Neural crest cell (in vitro differentiated cells): ENCODE measurements at regions not wholly inside any gene's neighbourhood (a gene's known extent, or its start where the extent isn't known, plus 50 kb on each side); places are given as distances from the start of the nearest gene placed in this dataset.

Source experiments
- DNase-seq: peaks from one replicate; pipeline ENCODE4 v3.0.0; 2021; ENCODE audit warnings: low read depth, mixed read lengths, low spot score
- H3K27ac Mint-ChIP-seq: one replicate; pipeline ENCODE4 v1.8.0; 2021; ENCODE audit warnings: mild to moderate bottlenecking, mixed read lengths; ENCODE audit not compliant: unreplicated experiment
- H3K27me3 Mint-ChIP-seq: 2 replicates; pipeline ENCODE4 v1.8.0; 2021; ENCODE audit warnings: low read depth, mild to moderate bottlenecking, mixed read lengths
- H3K36me3 Mint-ChIP-seq: 2 replicates; pipeline ENCODE4 v1.8.0; 2021; ENCODE audit warnings: low read depth, mild to moderate bottlenecking, mixed read lengths
- H3K4me1 Mint-ChIP-seq: 2 replicates; pipeline ENCODE4 v1.8.0; 2021; ENCODE audit warnings: mixed read lengths
- H3K4me3 Mint-ChIP-seq: one replicate; pipeline ENCODE4 v1.8.0; 2021; ENCODE audit warnings: mild to moderate bottlenecking, mixed read lengths
- H3K9me3 Mint-ChIP-seq: 2 replicates; pipeline ENCODE4 v1.8.0; 2021; ENCODE audit warnings: mixed read lengths
- CTCF ChIP-seq: fragments of 200-600 bp; sonication (generic); conservative IDR thresholded peaks from 2 replicates; pipeline ENCODE4 v1.5.0; 2021; ENCODE audit warnings: antibody characterized with exemption, mild to moderate bottlenecking

- no peaks in the 10 kb centered on the region for H3K36me3 Mint-ChIP-seq
- no peaks in the 10 kb centered on the region for H3K27me3 Mint-ChIP-seq
- DNase-seq = no peak
- no peaks in the 10 kb centered on the region for H3K4me1 Mint-ChIP-seq
- no peak overlapping the region for H3K27ac Mint-ChIP-seq
- no peak for TF ChIP-seq CTCF
- H3K9me3 Mint-ChIP-seq = no peaks in the 10 kb centered on the region
- no peak overlapping the region for H3K4me3 Mint-ChIP-seq
These were observed 491.3 kb upstream of the MEF2C start for GRCh38 chr5:89374144-89374784.

- no peak for TF ChIP-seq CTCF
- Mint-ChIP-seq H3K4me1 (no peaks in the 10 kb centered on the region), H3K4me3 (no peak overlapping the region), H3K27ac (no peak overlapping the region), H3K27me3 (no peaks in the 10 kb centered on the region), H3K9me3 (no peaks in the 10 kb centered on the region), H3K36me3 (no peaks in the 10 kb centered on the region)
- DNase-seq = no peak
These were observed 489.2 kb upstream of the MEF2C start for GRCh38 chr5:89372176-89372575.

GRCh38 chr5:89371646-89372045, 488.7 kb upstream of the MEF2C start:
- no peaks in the 10 kb centered on the region for H3K36me3 Mint-ChIP-seq
- H3K9me3 Mint-ChIP-seq = no peaks in the 10 kb centered on the region
- no peaks in the 10 kb centered on the region for H3K27me3 Mint-ChIP-seq
- H3K4me3 Mint-ChIP-seq = no peak overlapping the region
- H3K4me1 Mint-ChIP-seq = no peaks in the 10 kb centered on the region
- no peak for TF ChIP-seq CTCF
- H3K27ac Mint-ChIP-seq = no peak overlapping the region
- no peak for DNase-seq

- H3K4me1 Mint-ChIP-seq = no peaks in the 10 kb centered on the region
- H3K9me3 Mint-ChIP-seq = peaks cover 5% of the 10 kb centered on the region
- H3K4me3 Mint-ChIP-seq = no peak overlapping the region
- no peaks in the 10 kb centered on the region for H3K36me3 Mint-ChIP-seq
- H3K27ac Mint-ChIP-seq = no peak overlapping the region
- no peak for DNase-seq
- no peaks in the 10 kb centered on the region for H3K27me3 Mint-ChIP-seq
- TF ChIP-seq CTCF = no peak
These were observed 476.1 kb upstream of the MEF2C start for GRCh38 chr5:89359046-89359445.

- DNase-seq = no peak
- no peak for TF ChIP-seq CTCF
- no peaks in the 10 kb centered on the region for H3K36me3 Mint-ChIP-seq
- H3K4me3 Mint-ChIP-seq = no peak overlapping the region
- no peak overlapping the region for H3K27ac Mint-ChIP-seq
- peaks cover 10% of the 10 kb centered on the region for H3K4me1 Mint-ChIP-seq
- no peaks in the 10 kb centered on the region for H3K27me3 Mint-ChIP-seq
- H3K9me3 Mint-ChIP-seq = peaks cover 5% of the 10 kb centered on the region
These were observed 471.0 kb upstream of the MEF2C start for GRCh38 chr5:89353837-89354551.
